A673 (cell line): ENCODE measurements at regions not wholly inside any gene's neighbourhood (a gene's known extent, or its start where the extent isn't known, plus 50 kb on each side); places are given as distances from the start of the nearest gene placed in this dataset.

ENCODE experiments used
- EZH2 ChIP-seq: fragments of 200-600 bp; sonication (generic); IDR thresholded peaks from 2 replicates; pipeline ENCODE4 v1.6.1; 2017; ENCODE audit warnings: borderline replicate concordance, low read depth, mild to moderate bottlenecking, mixed read lengths, antibody characterized with exemption, low read length; ENCODE audit not compliant: poor library complexity, severe bottlenecking
- TF ChIP-seq, protein P1 (sequence below): fragments of 300-800, 200-600 bp; sonication (generic); conservative IDR thresholded peaks from 2 replicates; pipeline ENCODE4 v1.5.1; 2017; ENCODE audit warnings: low read depth, mild to moderate bottlenecking, antibody characterized with exemption, low read length, moderate library complexity, mixed read lengths

DNA sequence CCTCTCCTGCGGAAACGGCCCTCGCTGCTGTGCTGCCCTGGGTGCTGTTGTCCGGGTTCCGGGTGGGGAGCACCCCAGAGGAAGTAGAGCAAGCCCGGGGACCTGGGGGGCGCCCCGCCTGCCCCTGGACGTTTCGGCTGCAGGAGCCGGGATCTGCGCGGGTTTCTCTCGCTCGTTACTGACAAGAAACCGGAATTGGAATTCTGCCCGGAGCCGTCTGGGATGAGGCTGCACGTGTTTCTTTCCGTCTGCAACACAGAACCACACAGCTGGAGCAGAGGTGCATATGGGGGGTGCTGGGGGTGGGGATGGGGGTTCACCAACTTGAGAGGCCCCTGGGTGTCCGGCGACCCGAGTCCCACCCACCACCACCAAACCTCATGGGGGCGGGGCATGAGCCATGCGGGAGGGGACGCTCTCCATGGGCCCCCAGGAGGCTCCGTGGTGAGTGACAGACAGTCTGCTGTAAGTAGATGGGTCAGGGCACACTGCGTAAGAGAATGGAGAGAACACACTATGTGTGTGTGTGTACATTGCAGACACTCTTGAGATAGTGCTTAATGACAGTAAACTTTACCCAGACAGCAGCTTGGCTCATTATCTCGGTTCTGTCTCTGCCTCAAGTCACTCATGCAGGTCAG, 261.4 kb upstream of the C1orf174 start:
- TF ChIP-seq, protein P1, sequence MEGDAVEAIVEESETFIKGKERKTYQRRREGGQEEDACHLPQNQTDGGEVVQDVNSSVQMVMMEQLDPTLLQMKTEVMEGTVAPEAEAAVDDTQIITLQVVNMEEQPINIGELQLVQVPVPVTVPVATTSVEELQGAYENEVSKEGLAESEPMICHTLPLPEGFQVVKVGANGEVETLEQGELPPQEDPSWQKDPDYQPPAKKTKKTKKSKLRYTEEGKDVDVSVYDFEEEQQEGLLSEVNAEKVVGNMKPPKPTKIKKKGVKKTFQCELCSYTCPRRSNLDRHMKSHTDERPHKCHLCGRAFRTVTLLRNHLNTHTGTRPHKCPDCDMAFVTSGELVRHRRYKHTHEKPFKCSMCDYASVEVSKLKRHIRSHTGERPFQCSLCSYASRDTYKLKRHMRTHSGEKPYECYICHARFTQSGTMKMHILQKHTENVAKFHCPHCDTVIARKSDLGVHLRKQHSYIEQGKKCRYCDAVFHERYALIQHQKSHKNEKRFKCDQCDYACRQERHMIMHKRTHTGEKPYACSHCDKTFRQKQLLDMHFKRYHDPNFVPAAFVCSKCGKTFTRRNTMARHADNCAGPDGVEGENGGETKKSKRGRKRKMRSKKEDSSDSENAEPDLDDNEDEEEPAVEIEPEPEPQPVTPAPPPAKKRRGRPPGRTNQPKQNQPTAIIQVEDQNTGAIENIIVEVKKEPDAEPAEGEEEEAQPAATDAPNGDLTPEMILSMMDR, result no peak
- TF ChIP-seq EZH2, result no peak
